ENCODE measurements at regions not wholly inside any gene's neighbourhood (a gene's known extent, or its start where the extent isn't known, plus 50 kb on each side); places are given as distances from the start of the nearest gene placed in this dataset.

GRCh38 chr17:16878084-16878483 is 93.8 kb downstream of the TNFRSF13B start:
- TF ChIP-seq CTCF (IDR thresholded peaks at IDR 0.05), result no peak
- TF ChIP-seq POLR2A (IDR thresholded peaks at IDR 0.05), result no peak
- no peak for TF ChIP-seq EP300 (IDR thresholded peaks at IDR 0.05)

Measured in upper lobe of left lung (tissue), 4 donors.